Activated CD4-positive, alpha-beta T cell treated with anti-CD3 and anti-CD28 coated beads, Interleukin-2, amount 10 ng/mL, durations not matched to agents 7 days and 5 days (primary cell): ENCODE measurements at regions not wholly inside any gene's neighbourhood (a gene's known extent, or its start where the extent isn't known, plus 50 kb on each side); places are given as distances from the start of the nearest gene placed in this dataset.
"Not testable (repeated sequence)": the region's sequence is repeated elsewhere in the genome, so short reads cannot be mapped to it uniquely, and the experiment has no call there.

Source experiments
- CTCF ChIA-PET: fragments of 350-600 bp; sonication (Branson Sonifier 250); formaldehyde crosslinking; loops from one replicate; lab custom pipeline; 2021; ENCODE audit warnings: antibody characterized with exemption; lab: Charles Lee
- POLR2A ChIA-PET: fragments of 350-600 bp; sonication (Branson Sonifier 250); formaldehyde crosslinking; loops from one replicate; lab custom pipeline; 2021; ENCODE audit warnings: antibody characterized with exemption; lab: Charles Lee
- DNase-seq: peaks from one replicate; pipeline ENCODE4 v3.0.0-alpha.2; 2020
- H3K27ac Mint-ChIP-seq: one replicate; pipeline ENCODE4 v1.8.0; 2021; ENCODE audit warnings: mild to moderate bottlenecking, moderate library complexity, mixed read lengths
- H3K27me3 Mint-ChIP-seq: one replicate; pipeline ENCODE4 v1.8.0; 2021; ENCODE audit warnings: mixed read lengths
- H3K36me3 Mint-ChIP-seq: one replicate; pipeline ENCODE4 v1.8.0; 2021; ENCODE audit warnings: low read depth, mixed read lengths
- H3K4me1 Mint-ChIP-seq: one replicate; pipeline ENCODE4 v1.8.0; 2021; ENCODE audit warnings: mixed read lengths
- H3K4me3 Mint-ChIP-seq: one replicate; pipeline ENCODE4 v1.8.0; 2021; ENCODE audit warnings: mild to moderate bottlenecking, moderate library complexity, mixed read lengths
- H3K9me3 Mint-ChIP-seq: one replicate; pipeline ENCODE4 v1.8.0; 2021; ENCODE audit warnings: mixed read lengths

GRCh38 chr5:8563540-8563939 is 694.6 kb downstream of the MTRR start:
- DNase-seq, H3K27ac Mint-ChIP-seq, CTCF ChIA-PET, H3K9me3 Mint-ChIP-seq, POLR2A ChIA-PET, H3K4me1 Mint-ChIP-seq, H3K36me3 Mint-ChIP-seq, H3K4me3 Mint-ChIP-seq, H3K27me3 Mint-ChIP-seq: not testable (repeated sequence)

GRCh38 chr5:8568858-8569257 is 699.9 kb downstream of the MTRR start:
- H3K27ac Mint-ChIP-seq: no peak overlapping the region
- CTCF ChIA-PET: no interaction called here
- DNase-seq: no peak
- H3K36me3 Mint-ChIP-seq: no peaks in the 10 kb centered on the region
- POLR2A ChIA-PET: no interaction called here
- H3K27me3 Mint-ChIP-seq: no peaks in the 10 kb centered on the region
- H3K9me3 Mint-ChIP-seq: no peaks in the 10 kb centered on the region
- H3K4me1 Mint-ChIP-seq: no peaks in the 10 kb centered on the region
- no peak overlapping the region for H3K4me3 Mint-ChIP-seq

DNA sequence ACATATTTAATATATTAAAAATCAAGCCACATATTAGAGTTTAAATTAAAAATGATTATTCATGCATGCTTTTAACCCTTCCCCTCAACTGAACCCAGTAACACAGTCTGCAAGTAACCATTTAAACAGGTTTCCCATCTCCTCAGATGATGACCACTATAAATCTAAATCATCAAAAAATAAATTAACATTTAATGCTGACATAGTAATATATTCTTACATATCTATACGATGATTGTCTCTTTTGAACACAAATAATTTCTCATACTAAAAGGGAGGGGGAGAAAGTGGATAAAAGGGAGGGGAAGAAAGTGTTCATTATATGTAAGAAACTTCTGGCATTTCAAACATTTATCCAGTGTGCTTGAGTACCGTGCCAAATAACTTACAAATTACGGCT is 701.6 kb downstream of the MTRR start:
- H3K4me3 Mint-ChIP-seq: no peak overlapping the region
- no peak for DNase-seq
- no peaks in the 10 kb centered on the region for H3K9me3 Mint-ChIP-seq
- CTCF ChIA-PET: no interaction called here
- H3K27ac Mint-ChIP-seq: no peak overlapping the region
- H3K27me3 Mint-ChIP-seq: no peaks in the 10 kb centered on the region
- H3K36me3 Mint-ChIP-seq: no peaks in the 10 kb centered on the region
- H3K4me1 Mint-ChIP-seq: no peaks in the 10 kb centered on the region
- POLR2A ChIA-PET: no interaction called here

- H3K36me3 Mint-ChIP-seq: no peaks in the 10 kb centered on the region
- no peak overlapping the region for H3K27ac Mint-ChIP-seq
- no peaks in the 10 kb centered on the region for H3K4me1 Mint-ChIP-seq
- CTCF ChIA-PET: no interaction called here
- POLR2A ChIA-PET: no interaction called here
- no peak overlapping the region for H3K4me3 Mint-ChIP-seq
- DNase-seq: no peak
- H3K27me3 Mint-ChIP-seq: no peaks in the 10 kb centered on the region
- H3K9me3 Mint-ChIP-seq: no peaks in the 10 kb centered on the region
Observed at GRCh38 chr5:8576178-8576577, 707.2 kb downstream of the MTRR start.

GRCh38 chr5:8577792-8578191 is 708.8 kb downstream of the MTRR start:
- POLR2A ChIA-PET: no interaction called here
- H3K4me1 Mint-ChIP-seq: no peaks in the 10 kb centered on the region
- DNase-seq: no peak
- H3K36me3 Mint-ChIP-seq: no peaks in the 10 kb centered on the region
- no peak overlapping the region for H3K4me3 Mint-ChIP-seq
- no peaks in the 10 kb centered on the region for H3K9me3 Mint-ChIP-seq
- H3K27me3 Mint-ChIP-seq: no peaks in the 10 kb centered on the region
- CTCF ChIA-PET: no interaction called here
- no peak overlapping the region for H3K27ac Mint-ChIP-seq

DNA sequence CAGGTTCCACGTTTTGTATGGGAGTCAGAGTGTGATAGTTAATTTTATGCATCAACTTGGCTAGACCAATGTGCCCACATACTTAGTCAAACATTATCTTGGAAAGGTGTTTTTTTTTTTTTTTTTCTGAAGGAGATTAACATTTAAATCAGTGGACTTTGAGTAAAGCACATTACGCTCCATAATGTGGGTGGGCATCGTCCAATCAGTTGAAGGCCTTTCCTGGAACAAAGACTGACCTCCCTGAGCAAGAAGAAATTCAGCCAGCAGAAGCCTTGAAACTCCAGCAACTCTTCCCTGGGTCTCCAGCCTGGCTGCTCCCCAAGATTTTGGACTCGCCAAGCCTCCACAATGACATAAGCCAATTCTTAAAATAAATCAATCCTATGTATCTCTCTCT is 711.4 kb downstream of the MTRR start:
- Mint-ChIP-seq H3K4me1 (no peaks in the 10 kb centered on the region), H3K27ac (no peak overlapping the region), H3K9me3 (no peaks in the 10 kb centered on the region), H3K36me3 (no peaks in the 10 kb centered on the region), H3K27me3 (no peaks in the 10 kb centered on the region), H3K4me3 (no peak overlapping the region)
- ChIA-PET POLR2A (no interaction called here), CTCF (no interaction called here)
- no peak for DNase-seq

- H3K36me3 Mint-ChIP-seq: no peaks in the 10 kb centered on the region
- H3K27me3 Mint-ChIP-seq: no peaks in the 10 kb centered on the region
- no peak overlapping the region for H3K4me3 Mint-ChIP-seq
- no peaks in the 10 kb centered on the region for H3K9me3 Mint-ChIP-seq
- ChIA-PET POLR2A (no interaction called here), CTCF (no interaction called here)
- no peaks in the 10 kb centered on the region for H3K4me1 Mint-ChIP-seq
- no peak overlapping the region for H3K27ac Mint-ChIP-seq
- DNase-seq: no peak
Observed at GRCh38 chr5:8581047-8581446, 712.1 kb downstream of the MTRR start.

GRCh38 chr5:8585230-8586018 is 716.5 kb downstream of the MTRR start:
- DNase-seq: no peak
- H3K9me3 Mint-ChIP-seq: no peaks in the 10 kb centered on the region
- no peak overlapping the region for H3K27ac Mint-ChIP-seq
- H3K27me3 Mint-ChIP-seq: no peaks in the 10 kb centered on the region
- no peak overlapping the region for H3K4me3 Mint-ChIP-seq
- ChIA-PET POLR2A (no interaction called here), CTCF (no interaction called here)
- H3K4me1 Mint-ChIP-seq: no peaks in the 10 kb centered on the region
- no peaks in the 10 kb centered on the region for H3K36me3 Mint-ChIP-seq

DNA sequence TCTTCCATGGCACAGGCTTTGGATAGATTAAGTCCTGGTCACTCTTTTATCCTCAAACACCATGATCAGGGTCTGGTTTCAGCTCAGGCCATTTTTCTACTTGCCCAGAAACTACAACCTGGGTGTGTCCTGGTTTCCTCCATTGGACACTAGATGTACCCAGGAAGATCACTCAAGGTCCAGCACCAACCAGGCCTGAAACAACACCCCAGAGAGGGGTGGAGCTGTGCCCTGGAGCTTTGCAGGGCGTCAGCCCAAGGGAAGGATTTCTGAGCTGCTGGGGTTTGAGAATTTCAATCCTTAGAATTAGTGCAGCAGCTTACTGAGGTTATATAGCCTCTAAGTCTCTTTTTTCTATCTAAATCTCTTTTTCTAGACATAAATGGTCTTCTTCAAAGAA is 722.0 kb downstream of the MTRR start:
- H3K4me3 Mint-ChIP-seq: no peak overlapping the region
- ChIA-PET POLR2A (interaction anchor here (0.6 kb wide), 1 partner anchor 633 kb away, joined by 3 read pairs; no protein-coding TSS in a partner anchor), CTCF (no interaction called here)
- H3K9me3 Mint-ChIP-seq: no peaks in the 10 kb centered on the region
- H3K27ac Mint-ChIP-seq: no peak overlapping the region
- no peaks in the 10 kb centered on the region for H3K36me3 Mint-ChIP-seq
- DNase-seq: no peak
- H3K27me3 Mint-ChIP-seq: no peaks in the 10 kb centered on the region
- no peaks in the 10 kb centered on the region for H3K4me1 Mint-ChIP-seq

GRCh38 chr5:8598356-8598755 is 729.4 kb downstream of the MTRR start:
- Mint-ChIP-seq H3K27me3 (no peaks in the 10 kb centered on the region), H3K4me1 (no peaks in the 10 kb centered on the region), H3K4me3 (no peak overlapping the region), H3K27ac (no peak overlapping the region), H3K9me3 (no peaks in the 10 kb centered on the region), H3K36me3 (no peaks in the 10 kb centered on the region)
- no peak for DNase-seq
- CTCF ChIA-PET: no interaction called here
- POLR2A ChIA-PET: no interaction called here

DNA sequence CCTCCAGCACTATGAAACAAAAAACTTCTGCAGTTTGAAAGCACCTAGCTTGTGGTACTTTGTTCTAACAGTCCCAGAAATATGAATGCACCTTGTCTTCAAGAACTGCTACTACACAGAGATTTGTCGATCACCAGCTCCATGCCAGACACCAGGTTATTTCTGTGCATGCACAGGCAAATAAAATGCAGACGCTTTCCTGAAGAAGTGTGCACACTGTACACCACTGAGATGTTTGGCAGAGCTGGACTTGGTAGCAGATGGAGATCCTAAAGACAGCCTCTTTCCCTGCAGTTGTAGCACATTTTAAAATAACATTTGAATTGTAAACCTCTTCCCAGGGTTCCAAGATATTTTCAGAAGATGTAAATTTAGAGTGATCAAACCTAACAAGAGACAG is 730.0 kb downstream of the MTRR start:
- H3K4me3 Mint-ChIP-seq: no peak overlapping the region
- no peaks in the 10 kb centered on the region for H3K9me3 Mint-ChIP-seq
- no peak for DNase-seq
- H3K27ac Mint-ChIP-seq: no peak overlapping the region
- no peaks in the 10 kb centered on the region for H3K4me1 Mint-ChIP-seq
- POLR2A ChIA-PET: no interaction called here
- no peaks in the 10 kb centered on the region for H3K27me3 Mint-ChIP-seq
- CTCF ChIA-PET: no interaction called here
- H3K36me3 Mint-ChIP-seq: no peaks in the 10 kb centered on the region

GRCh38 chr5:8600843-8601242 is 731.9 kb downstream of the MTRR start:
- POLR2A ChIA-PET: no interaction called here
- no peak overlapping the region for H3K27ac Mint-ChIP-seq
- CTCF ChIA-PET: no interaction called here
- no peak for DNase-seq
- no peaks in the 10 kb centered on the region for H3K27me3 Mint-ChIP-seq
- H3K4me3 Mint-ChIP-seq: no peak overlapping the region
- H3K4me1 Mint-ChIP-seq: no peaks in the 10 kb centered on the region
- H3K36me3 Mint-ChIP-seq: no peaks in the 10 kb centered on the region
- H3K9me3 Mint-ChIP-seq: no peaks in the 10 kb centered on the region

DNA sequence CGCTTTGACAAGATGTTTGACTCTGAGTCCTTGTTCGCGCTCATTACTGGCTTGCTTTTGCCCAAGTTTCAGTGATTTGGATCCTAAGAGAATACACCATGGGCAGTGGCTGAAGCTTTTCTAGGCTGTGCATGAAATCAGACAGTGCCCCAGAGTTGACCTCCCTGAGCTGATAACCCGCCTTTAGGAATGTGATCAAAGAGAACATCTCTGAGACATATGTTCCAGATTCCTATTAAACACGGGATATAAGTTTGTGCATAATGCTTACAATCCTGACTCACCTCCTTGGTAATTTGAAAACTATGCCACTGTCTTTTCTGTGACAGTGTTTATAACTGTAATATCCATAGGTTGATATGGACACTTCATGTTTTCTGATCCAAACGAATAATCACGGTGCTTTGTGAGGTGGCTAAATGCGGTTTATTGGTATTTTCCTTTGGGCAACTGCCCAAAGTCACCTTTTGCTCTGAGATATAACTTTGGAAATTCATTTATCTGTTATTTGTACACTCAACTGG is 732.9 kb downstream of the MTRR start:
- Mint-ChIP-seq H3K36me3 (no peaks in the 10 kb centered on the region), H3K27me3 (no peaks in the 10 kb centered on the region), H3K27ac (no peak overlapping the region), H3K4me3 (no peak overlapping the region), H3K9me3 (no peaks in the 10 kb centered on the region), H3K4me1 (no peaks in the 10 kb centered on the region)
- ChIA-PET CTCF (no interaction called here), POLR2A (no interaction called here)
- no peak for DNase-seq

GRCh38 chr5:8606231-8606630 is 737.3 kb downstream of the MTRR start:
- no peak for DNase-seq
- no peaks in the 10 kb centered on the region for H3K36me3 Mint-ChIP-seq
- no peak overlapping the region for H3K4me3 Mint-ChIP-seq
- CTCF ChIA-PET: no interaction called here
- H3K4me1 Mint-ChIP-seq: no peaks in the 10 kb centered on the region
- no peak overlapping the region for H3K27ac Mint-ChIP-seq
- POLR2A ChIA-PET: no interaction called here
- H3K27me3 Mint-ChIP-seq: no peaks in the 10 kb centered on the region
- H3K9me3 Mint-ChIP-seq: no peaks in the 10 kb centered on the region
